Epithelial cell of proximal tubule (primary cell): ENCODE measurements at regions not wholly inside any gene's neighbourhood (a gene's known extent, or its start where the extent isn't known, plus 50 kb on each side); places are given as distances from the start of the nearest gene placed in this dataset.
"Not testable (repeated sequence)": the region's sequence is repeated elsewhere in the genome, so short reads cannot be mapped to it uniquely, and the experiment has no call there.

Source experiments
- DNase-seq: peaks from one replicate; pipeline ENCODE4 v3.0.0-alpha.2; 2011; ENCODE audit warnings: low read depth
- H3K4me3 ChIP-seq: 2 replicates; pipeline ENCODE4 v1.5.1; 2011; ENCODE audit warnings: low read depth, mild to moderate bottlenecking, low read length
- TF ChIP-seq, protein P1 (sequence below): conservative IDR thresholded peaks from 2 replicates; pipeline ENCODE4 v1.5.1; 2012; ENCODE audit warnings: low read depth, mild to moderate bottlenecking, low read length

DNA sequence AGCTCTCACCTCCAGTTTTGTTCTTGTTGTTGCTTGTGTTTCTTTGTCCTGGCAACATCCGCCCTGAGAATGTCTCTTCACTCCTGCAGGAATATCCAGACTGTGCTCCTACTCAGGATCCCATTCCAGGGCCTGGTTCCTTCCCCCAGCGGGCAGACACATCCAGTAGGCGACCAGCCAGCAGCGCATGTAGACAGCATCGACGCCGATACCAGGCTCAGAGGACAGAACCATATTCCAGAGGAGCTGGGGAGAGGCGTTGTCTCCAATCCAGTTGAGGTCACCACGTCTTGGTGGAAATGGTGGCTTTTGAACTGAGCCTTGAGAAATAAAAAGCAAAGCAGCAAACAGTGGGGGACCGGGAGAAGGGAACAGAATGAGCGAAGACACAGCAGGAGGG is 114.6 kb upstream of the THBS2 start:
- DNase-seq: no peak
- TF ChIP-seq, protein P1, sequence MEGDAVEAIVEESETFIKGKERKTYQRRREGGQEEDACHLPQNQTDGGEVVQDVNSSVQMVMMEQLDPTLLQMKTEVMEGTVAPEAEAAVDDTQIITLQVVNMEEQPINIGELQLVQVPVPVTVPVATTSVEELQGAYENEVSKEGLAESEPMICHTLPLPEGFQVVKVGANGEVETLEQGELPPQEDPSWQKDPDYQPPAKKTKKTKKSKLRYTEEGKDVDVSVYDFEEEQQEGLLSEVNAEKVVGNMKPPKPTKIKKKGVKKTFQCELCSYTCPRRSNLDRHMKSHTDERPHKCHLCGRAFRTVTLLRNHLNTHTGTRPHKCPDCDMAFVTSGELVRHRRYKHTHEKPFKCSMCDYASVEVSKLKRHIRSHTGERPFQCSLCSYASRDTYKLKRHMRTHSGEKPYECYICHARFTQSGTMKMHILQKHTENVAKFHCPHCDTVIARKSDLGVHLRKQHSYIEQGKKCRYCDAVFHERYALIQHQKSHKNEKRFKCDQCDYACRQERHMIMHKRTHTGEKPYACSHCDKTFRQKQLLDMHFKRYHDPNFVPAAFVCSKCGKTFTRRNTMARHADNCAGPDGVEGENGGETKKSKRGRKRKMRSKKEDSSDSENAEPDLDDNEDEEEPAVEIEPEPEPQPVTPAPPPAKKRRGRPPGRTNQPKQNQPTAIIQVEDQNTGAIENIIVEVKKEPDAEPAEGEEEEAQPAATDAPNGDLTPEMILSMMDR: no peak
- H3K4me3 ChIP-seq: no peak overlapping the region

- no peak for DNase-seq
- TF ChIP-seq, protein P1: no peak
- no peak overlapping the region for H3K4me3 ChIP-seq
Measured at GRCh38 chr6:169367507-169367906, 113.9 kb upstream of the THBS2 start.

GRCh38 chr6:169366258-169366901 is 112.7 kb upstream of the THBS2 start:
- H3K4me3 ChIP-seq: no peak overlapping the region
- TF ChIP-seq, protein P1: no peak
- DNase-seq: no peak

DNA sequence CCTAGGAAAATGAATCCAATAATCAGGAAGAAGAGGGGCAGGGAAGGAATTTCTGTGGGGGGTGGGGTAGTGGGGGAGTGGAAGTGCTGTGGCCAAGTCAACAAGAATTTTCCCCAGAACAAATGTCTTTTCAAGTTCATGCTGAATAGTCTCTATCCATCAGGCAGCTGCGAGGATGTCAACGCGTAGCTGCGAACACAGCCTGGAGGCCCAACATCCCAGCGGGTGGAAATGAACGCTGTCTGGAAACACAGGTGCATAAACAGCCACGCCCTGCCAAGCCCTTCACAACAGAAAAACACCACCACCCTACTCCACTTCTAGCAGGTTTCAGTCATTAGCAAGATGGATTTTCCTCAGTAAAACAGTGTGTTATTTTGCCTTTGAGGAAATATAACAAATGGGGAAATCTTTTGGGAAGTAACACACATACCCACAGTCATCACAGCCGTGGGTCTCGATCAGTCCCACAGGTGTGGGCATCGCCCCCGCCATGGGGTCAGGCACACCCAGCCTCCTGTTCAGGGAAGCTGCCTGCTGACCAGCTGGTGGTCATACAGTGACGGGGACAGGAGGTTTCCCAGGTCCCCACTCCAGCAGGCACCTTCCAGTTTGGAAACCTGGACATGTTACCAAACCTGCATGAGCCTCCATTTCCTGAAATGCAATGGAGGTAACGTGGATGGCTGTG is 112.1 kb upstream of the THBS2 start:
- TF ChIP-seq, protein P1: no peak
- DNase-seq: no peak

GRCh38 chr6:169363590-169363989 is 109.9 kb upstream of the THBS2 start:
- TF ChIP-seq, protein P1: no peak
- no peak overlapping the region for H3K4me3 ChIP-seq
- DNase-seq: no peak

More for the DNA sequence above, 112.1 kb upstream of the THBS2 start:
- no peak overlapping the region for H3K4me3 ChIP-seq

GRCh38 chr6:169362501-169363121 is 109.0 kb upstream of the THBS2 start:
- H3K4me3 ChIP-seq: no peak overlapping the region
- TF ChIP-seq, protein P1: no peak
- DNase-seq: no peak

DNA sequence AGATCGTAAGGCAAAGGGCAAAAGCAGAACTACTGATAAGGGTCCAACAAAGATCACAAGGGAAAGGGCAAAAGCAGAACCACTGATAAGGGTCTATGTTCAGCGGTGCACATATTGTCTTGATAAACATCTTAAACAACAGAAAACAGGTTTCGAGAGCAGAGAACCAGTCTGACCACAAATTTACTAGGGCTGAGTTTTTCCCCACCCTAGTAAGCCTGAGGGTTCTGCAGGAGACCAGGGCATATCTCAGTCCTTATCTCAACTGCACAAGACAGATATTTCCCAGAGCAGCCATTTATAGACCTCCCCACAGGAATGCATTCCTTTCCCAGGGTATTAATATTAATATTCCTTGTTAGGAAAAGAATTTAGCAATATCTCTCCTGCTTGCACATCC is 101.4 kb upstream of the THBS2 start:
- H3K4me3 ChIP-seq, DNase-seq: not testable (repeated sequence)
